ENCODE measurements at regions not wholly inside any gene's neighbourhood (a gene's known extent, or its start where the extent isn't known, plus 50 kb on each side); places are given as distances from the start of the nearest gene placed in this dataset.
"Not testable (repeated sequence)": the region's sequence is repeated elsewhere in the genome, so short reads cannot be mapped to it uniquely, and the experiment has no call there.

DNA sequence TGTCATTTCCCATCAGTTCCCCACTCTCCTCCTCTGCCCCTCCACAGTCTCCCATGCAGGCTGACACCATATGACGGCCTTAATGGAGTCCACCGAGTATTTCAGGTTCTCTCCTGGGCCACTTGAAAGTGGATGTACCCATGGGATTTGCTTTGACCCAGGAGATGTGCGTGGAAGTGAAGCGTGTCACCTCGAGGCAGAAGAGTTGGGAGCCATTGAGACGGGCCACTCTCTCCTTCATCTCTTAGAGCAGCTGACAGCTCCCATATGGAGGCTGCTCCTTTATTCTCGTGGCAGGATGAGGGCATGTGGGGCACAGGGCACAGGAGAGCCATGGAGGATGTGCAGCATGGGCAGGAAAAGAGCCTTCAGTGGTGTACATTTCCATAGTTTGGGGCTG, 144.7 kb upstream of the CRYM start:
- not testable (repeated sequence) for BruUV-seq (replicated peaks)

DNA sequence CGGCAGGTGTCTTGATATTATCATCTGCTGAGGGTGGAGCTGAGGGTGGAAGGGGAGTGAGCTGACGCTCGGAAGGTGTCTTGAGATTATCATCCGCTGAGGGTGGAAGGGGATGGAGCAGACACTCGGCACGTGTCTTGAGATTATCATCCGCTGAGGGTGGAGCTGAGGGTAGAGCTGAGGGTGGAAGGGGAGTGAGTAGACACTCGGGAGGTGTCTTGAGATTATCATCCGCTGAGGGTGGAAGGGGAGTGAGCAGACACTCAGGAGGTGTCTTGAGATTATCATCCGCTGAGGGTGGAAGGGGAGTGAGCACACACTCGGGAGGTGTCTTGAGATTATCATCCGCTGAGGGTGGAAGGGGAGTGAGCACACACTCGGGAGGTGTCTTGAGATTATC, 126.6 kb upstream of the CRYM start:
- H3K4me3 ChIP-seq (replicated peaks in 1 of 3; ENCODE audit: insufficient read depth in 1 of 3, low read depth in 1 of 3, low read length in 3 of 3); H3K27ac ChIP-seq (ENCODE audit: insufficient read depth, low read depth, low read length); H2AFZ ChIP-seq (ENCODE audit: low read depth, low read length); H3K4me2 ChIP-seq (ENCODE audit: insufficient read depth, low read length); H3K9ac ChIP-seq (replicated peaks; ENCODE audit: extremely low read depth, insufficient read depth, low read length); POLR2A ChIA-PET; H4K20me1 ChIP-seq (replicated peaks; ENCODE audit: control insufficient read depth, extremely low read depth, insufficient read depth, low read length); DNase-seq (ENCODE audit: low read depth, low spot score); CTCF ChIA-PET; H3K36me3 ChIP-seq (ENCODE audit: control insufficient read depth in 2 of 2, extremely low read depth in 1 of 2, insufficient read depth in 2 of 2, low read length in 2 of 2); H3K27me3 ChIP-seq (ENCODE audit: control insufficient read depth in 2 of 2, insufficient read depth in 2 of 2, low read length in 2 of 2); H3K9me1 ChIP-seq (replicated peaks; ENCODE audit: control insufficient read depth, extremely low read depth, insufficient read depth, low read length); H3K4me1 ChIP-seq (ENCODE audit: control insufficient read depth, extremely low read depth, insufficient read depth, low read length); dilution Hi-C loops (cut with MboI; ENCODE audit: extremely low pct_ligation_motif_present, low sequenced_read_pairs); H3K9me3 ChIP-seq (replicated peaks; ENCODE audit: control insufficient read depth, insufficient read depth, low read length); intact Hi-C loops (cut with micrococcal nuclease); H3K79me2 ChIP-seq (ENCODE audit: control insufficient read depth, insufficient read depth, low read length); FAIRE-seq: not testable (repeated sequence)
- BruUV-seq (replicated peaks) = TSS peak; percentile 30

More for the DNA sequence above, 144.7 kb upstream of the CRYM start:
- H3K4me3 ChIP-seq (replicated peaks in 1 of 3; ENCODE audit: insufficient read depth in 1 of 3, low read depth in 1 of 3, low read length in 3 of 3); H2AFZ ChIP-seq (ENCODE audit: low read depth, low read length); H3K4me2 ChIP-seq (ENCODE audit: insufficient read depth, low read length); H4K20me1 ChIP-seq (replicated peaks; ENCODE audit: control insufficient read depth, extremely low read depth, insufficient read depth, low read length); DNase-seq (ENCODE audit: low read depth, low spot score); H3K9me3 ChIP-seq (replicated peaks; ENCODE audit: control insufficient read depth, insufficient read depth, low read length); H3K27ac ChIP-seq (ENCODE audit: insufficient read depth, low read depth, low read length); H3K9me1 ChIP-seq (replicated peaks; ENCODE audit: control insufficient read depth, extremely low read depth, insufficient read depth, low read length); H3K27me3 ChIP-seq (ENCODE audit: control insufficient read depth in 2 of 2, insufficient read depth in 2 of 2, low read length in 2 of 2); CTCF ChIA-PET; H3K9ac ChIP-seq (replicated peaks; ENCODE audit: extremely low read depth, insufficient read depth, low read length); H3K4me1 ChIP-seq (ENCODE audit: control insufficient read depth, extremely low read depth, insufficient read depth, low read length); FAIRE-seq; H3K36me3 ChIP-seq (ENCODE audit: control insufficient read depth in 2 of 2, extremely low read depth in 1 of 2, insufficient read depth in 2 of 2, low read length in 2 of 2); intact Hi-C loops (cut with micrococcal nuclease); H3K79me2 ChIP-seq (ENCODE audit: control insufficient read depth, insufficient read depth, low read length); POLR2A ChIA-PET; dilution Hi-C loops (cut with MboI; ENCODE audit: extremely low pct_ligation_motif_present, low sequenced_read_pairs): not testable (repeated sequence)

GRCh38 chr16:21397866-21398265, 119.8 kb upstream of the CRYM start:
- not testable (repeated sequence) for H3K79me2 ChIP-seq (ENCODE audit: control insufficient read depth, insufficient read depth, low read length)

GRCh38 chr16:21396545-21396944, 118.5 kb upstream of the CRYM start:
- H3K36me3 ChIP-seq (ENCODE audit: control insufficient read depth in 2 of 2, extremely low read depth in 1 of 2, insufficient read depth in 2 of 2, low read length in 2 of 2); DNase-seq (ENCODE audit: low read depth, low spot score); H3K4me1 ChIP-seq (ENCODE audit: control insufficient read depth, extremely low read depth, insufficient read depth, low read length); H3K4me2 ChIP-seq (ENCODE audit: insufficient read depth, low read length); H3K79me2 ChIP-seq (ENCODE audit: control insufficient read depth, insufficient read depth, low read length); H2AFZ ChIP-seq (ENCODE audit: low read depth, low read length); H3K9me1 ChIP-seq (replicated peaks; ENCODE audit: control insufficient read depth, extremely low read depth, insufficient read depth, low read length); H3K27me3 ChIP-seq (ENCODE audit: control insufficient read depth in 2 of 2, insufficient read depth in 2 of 2, low read length in 2 of 2); BruUV-seq (replicated peaks); POLR2A ChIA-PET; H3K9me3 ChIP-seq (replicated peaks; ENCODE audit: control insufficient read depth, insufficient read depth, low read length); CTCF ChIA-PET; dilution Hi-C loops (cut with MboI; ENCODE audit: extremely low pct_ligation_motif_present, low sequenced_read_pairs); H4K20me1 ChIP-seq (replicated peaks; ENCODE audit: control insufficient read depth, extremely low read depth, insufficient read depth, low read length); H3K9ac ChIP-seq (replicated peaks; ENCODE audit: extremely low read depth, insufficient read depth, low read length); intact Hi-C loops (cut with micrococcal nuclease); H3K27ac ChIP-seq (ENCODE audit: insufficient read depth, low read depth, low read length); FAIRE-seq; H3K4me3 ChIP-seq (replicated peaks in 1 of 3; ENCODE audit: insufficient read depth in 1 of 3, low read depth in 1 of 3, low read length in 3 of 3): not testable (repeated sequence)

More at GRCh38 chr16:21397866-21398265, 119.8 kb upstream of the CRYM start:
- H3K27ac ChIP-seq (ENCODE audit: insufficient read depth, low read depth, low read length); H3K9me1 ChIP-seq (replicated peaks; ENCODE audit: control insufficient read depth, extremely low read depth, insufficient read depth, low read length); H3K9me3 ChIP-seq (replicated peaks; ENCODE audit: control insufficient read depth, insufficient read depth, low read length); H3K4me2 ChIP-seq (ENCODE audit: insufficient read depth, low read length); POLR2A ChIA-PET; H3K4me3 ChIP-seq (replicated peaks in 1 of 3; ENCODE audit: insufficient read depth in 1 of 3, low read depth in 1 of 3, low read length in 3 of 3); H3K4me1 ChIP-seq (ENCODE audit: control insufficient read depth, extremely low read depth, insufficient read depth, low read length); DNase-seq (ENCODE audit: low read depth, low spot score); H3K9ac ChIP-seq (replicated peaks; ENCODE audit: extremely low read depth, insufficient read depth, low read length); H2AFZ ChIP-seq (ENCODE audit: low read depth, low read length); BruUV-seq (replicated peaks); H3K36me3 ChIP-seq (ENCODE audit: control insufficient read depth in 2 of 2, extremely low read depth in 1 of 2, insufficient read depth in 2 of 2, low read length in 2 of 2); H4K20me1 ChIP-seq (replicated peaks; ENCODE audit: control insufficient read depth, extremely low read depth, insufficient read depth, low read length); intact Hi-C loops (cut with micrococcal nuclease); H3K27me3 ChIP-seq (ENCODE audit: control insufficient read depth in 2 of 2, insufficient read depth in 2 of 2, low read length in 2 of 2); dilution Hi-C loops (cut with MboI; ENCODE audit: extremely low pct_ligation_motif_present, low sequenced_read_pairs); CTCF ChIA-PET; FAIRE-seq: not testable (repeated sequence)

Measured in endothelial cell of umbilical vein (primary cell).